GM18867 (cell line): ENCODE measurements at regions not wholly inside any gene's neighbourhood (a gene's known extent, or its start where the extent isn't known, plus 50 kb on each side); places are given as distances from the start of the nearest gene placed in this dataset.

Source experiments
- ATAC-seq: cut with Tn5 transposase; IDR thresholded peaks from one replicate; pipeline ENCODE4 v1.9.1; 2021; ENCODE audit warnings: mild to moderate bottlenecking, moderate library complexity; ENCODE audit not compliant: unreplicated experiment

GRCh38 chr5:125517973-125518550 is 771.6 kb upstream of the ZNF608 start:
- no peak for ATAC-seq

- ATAC-seq = no peak
These were observed 774.9 kb upstream of the ZNF608 start for GRCh38 chr5:125521289-125521688.

GRCh38 chr5:125525356-125525755 is 778.9 kb upstream of the ZNF608 start:
- ATAC-seq = no peak

DNA sequence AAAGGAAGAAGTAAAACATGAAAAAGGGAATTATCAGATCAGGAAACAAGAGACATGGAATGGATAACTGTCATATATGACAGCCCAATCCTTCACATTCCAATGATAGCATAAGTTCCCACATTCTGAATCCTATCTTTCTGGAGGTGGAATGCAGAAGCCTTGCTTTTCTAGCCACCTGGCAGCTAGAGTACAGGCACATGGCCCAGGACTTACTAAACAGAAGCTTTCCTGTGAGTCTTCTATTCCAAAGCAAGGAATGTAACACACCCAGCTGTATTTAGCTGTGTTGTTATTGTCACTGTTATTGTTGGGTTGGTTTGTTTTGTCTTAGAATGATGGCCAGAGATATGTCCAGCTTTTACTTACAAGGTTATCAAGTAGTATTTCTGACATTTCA is 780.5 kb upstream of the ZNF608 start:
- no peak for ATAC-seq

GRCh38 chr5:125528881-125529280 is 782.4 kb upstream of the ZNF608 start:
- no peak for ATAC-seq

- ATAC-seq = no peak
These were observed 784.6 kb upstream of the ZNF608 start for GRCh38 chr5:125530833-125531615.

DNA sequence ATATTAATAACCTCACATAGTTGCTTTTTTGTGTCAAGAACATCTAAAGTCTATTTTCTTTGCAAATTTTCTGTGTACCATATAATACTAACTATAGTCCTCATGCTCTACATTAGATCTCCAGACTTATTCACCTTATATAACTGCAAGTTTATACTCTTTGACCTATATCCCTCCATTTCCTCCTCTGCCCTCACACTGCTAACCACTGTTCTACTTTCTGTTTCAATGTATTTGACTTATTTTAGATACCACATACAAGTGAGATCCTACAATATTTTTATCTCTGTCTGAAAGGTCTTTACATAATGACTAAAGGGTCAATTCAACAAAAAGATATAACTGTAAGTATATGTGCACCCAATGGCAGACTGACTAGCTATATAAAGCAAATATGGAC is 789.7 kb upstream of the ZNF608 start:
- ATAC-seq = peak; percentile 98

GRCh38 chr5:125536582-125536981 is 790.1 kb upstream of the ZNF608 start:
- ATAC-seq = no peak

DNA sequence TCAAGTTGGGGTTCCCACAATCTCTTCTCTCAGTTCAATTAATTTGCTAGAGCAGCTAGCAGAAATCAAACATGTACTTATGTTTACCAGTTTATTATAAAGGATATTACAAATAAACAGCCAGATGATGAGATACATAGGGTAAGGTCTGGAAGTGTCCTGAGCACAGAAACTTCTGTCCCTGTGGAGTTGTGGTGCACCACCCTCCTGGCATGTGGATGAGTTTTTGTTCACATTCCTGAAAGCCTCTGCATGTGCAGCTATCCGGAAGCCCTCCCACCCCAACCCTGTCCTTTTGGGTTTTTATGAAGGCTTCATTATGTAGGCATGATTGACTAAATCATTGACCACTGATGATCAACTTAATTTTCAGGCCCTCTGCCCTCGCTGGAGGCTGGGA is 791.2 kb upstream of the ZNF608 start:
- no peak for ATAC-seq

- ATAC-seq = no peak
These were observed 792.0 kb upstream of the ZNF608 start for GRCh38 chr5:125538469-125538868.

GRCh38 chr5:125541085-125541484 is 794.6 kb upstream of the ZNF608 start:
- no peak for ATAC-seq

DNA sequence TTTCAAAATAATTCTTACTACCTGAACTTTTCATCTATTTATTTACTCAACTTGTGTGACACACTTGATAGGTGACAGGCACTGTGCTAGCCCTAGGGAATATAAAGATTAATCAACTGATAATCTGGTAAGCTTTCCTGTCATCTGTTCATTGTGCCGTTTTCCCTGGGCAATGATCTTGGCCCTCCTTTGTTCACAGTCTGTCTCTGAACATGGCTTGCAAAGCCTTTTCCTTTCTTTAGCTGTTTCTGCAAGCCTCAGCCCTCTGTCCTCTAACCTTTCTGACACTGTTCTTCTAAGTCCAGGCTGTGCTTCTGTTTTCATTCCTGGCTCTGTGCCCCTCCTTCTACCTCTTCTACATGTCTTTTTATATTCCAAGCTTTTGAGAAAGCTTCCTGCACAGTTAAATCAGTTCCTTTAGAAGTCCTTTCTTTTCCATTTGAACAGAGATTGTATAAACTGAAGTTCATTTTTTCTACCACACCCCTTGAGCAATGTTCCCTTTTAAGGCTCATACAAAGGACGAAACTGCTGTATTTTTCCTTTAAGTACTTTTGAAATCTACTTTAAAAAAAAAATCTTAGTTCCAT is 803.0 kb upstream of the ZNF608 start:
- ATAC-seq = no peak

GRCh38 chr5:125550274-125550673 is 803.8 kb upstream of the ZNF608 start:
- no peak for ATAC-seq

DNA sequence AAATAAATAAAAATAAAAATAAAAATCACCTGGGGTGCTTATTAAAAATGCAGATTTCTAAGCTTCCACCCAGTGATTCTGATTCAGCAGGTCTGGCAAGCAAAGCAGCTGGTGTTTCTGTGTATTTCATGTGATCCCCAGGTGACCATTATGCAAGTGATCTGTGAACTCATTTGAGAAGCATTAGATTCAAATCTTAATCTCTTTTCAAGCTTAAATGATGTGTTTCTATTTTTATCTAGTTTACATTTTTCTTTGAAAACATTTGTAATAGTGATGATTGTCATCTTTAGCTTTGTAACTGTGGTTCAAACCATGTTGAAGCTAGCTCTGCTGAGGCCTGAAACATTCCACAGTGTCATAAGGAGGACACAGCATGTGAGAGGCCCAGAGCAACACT is 804.8 kb upstream of the ZNF608 start:
- ATAC-seq = no peak

DNA sequence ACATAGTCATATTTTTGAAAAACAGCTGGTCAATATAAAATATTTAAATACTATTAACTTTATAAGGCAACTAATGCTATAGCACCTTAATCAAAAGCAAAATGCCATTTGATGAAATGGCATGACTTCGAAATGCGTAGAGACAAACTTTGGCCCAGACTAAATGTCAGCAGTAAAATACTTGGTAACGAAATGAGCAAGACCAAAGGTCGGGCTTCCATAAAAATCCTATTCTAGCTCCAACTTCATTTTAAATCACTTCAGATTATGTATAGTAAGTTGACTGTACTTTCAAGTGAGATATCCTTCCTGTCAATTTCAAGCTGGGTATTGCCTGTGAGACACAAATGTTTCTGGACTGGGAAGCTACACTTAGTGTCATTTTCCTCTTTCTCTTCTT is 805.4 kb upstream of the ZNF608 start:
- no peak for ATAC-seq

DNA sequence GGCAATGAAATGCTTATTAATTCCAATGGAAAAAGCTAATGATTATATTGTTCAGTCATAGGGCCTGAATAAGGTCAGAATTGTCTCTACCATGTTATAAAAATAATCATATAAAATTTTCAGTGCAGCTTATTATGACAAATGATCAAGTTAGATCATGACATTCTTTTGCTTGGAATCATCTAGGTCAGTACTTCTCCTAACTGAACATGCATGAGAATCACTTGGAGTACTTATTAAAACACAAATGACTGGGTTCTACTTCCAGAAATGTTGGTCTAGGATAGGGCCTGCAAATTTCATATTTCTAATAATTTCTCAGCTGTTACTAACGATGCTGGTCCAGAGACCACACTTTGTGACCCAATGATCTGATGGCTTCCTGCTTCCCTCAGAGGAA is 806.0 kb upstream of the ZNF608 start:
- ATAC-seq = no peak

- no peak for ATAC-seq
These were observed 807.9 kb upstream of the ZNF608 start for GRCh38 chr5:125554355-125554754.

DNA sequence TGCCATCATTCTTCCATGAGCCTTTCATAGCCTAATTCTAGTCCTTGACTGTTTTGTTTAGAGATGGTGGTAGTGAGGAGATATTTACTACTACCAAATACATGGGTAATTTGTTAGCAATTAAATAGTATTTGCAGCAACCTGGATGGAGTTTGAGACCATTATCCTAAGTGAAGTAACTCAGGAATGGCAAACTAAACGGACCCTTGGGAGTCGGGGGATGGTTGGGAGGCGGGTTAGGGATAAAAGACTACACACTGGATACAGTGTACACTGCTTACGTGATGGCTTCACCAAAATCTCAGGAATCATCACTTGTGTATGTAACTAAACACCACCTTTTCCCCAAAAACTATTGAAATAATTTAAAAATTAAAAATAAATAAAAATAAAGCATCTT is 809.2 kb upstream of the ZNF608 start:
- no peak for ATAC-seq

DNA sequence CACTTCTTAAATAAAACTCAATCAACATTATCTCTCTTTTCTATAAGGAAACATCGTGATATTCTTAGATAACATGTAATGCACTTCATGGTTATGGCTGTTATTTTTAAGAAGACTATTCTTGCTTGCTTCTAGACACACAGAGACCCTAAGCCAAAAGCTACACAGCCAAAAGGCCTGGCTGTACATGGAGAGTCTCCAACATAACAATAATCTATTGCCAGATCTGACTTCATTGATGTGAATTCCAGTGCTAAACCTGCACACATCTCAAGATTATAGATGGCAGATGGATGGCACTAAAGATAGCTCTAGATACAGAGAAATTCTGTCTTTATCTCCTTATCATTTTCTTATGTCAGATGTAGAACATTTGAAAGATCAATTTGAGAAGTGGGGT is 811.6 kb upstream of the ZNF608 start:
- no peak for ATAC-seq

- ATAC-seq = no peak
These were observed 812.0 kb upstream of the ZNF608 start for GRCh38 chr5:125558466-125558865.

- no peak for ATAC-seq
These were observed 812.9 kb upstream of the ZNF608 start for GRCh38 chr5:125559296-125559695.

- ATAC-seq = no peak
These were observed 814.2 kb upstream of the ZNF608 start for GRCh38 chr5:125560476-125561225.
